Epithelial cell of proximal tubule (primary cell): ENCODE measurements at regions not wholly inside any gene's neighbourhood (a gene's known extent, or its start where the extent isn't known, plus 50 kb on each side); places are given as distances from the start of the nearest gene placed in this dataset.
A peak's percentile ranks its signal among the peaks of the same experiment; 100 is the strongest.

ENCODE experiments used
- DNase-seq: peaks from one replicate; pipeline ENCODE4 v3.0.0-alpha.2; 2011; ENCODE audit warnings: low read depth
- H3K4me3 ChIP-seq: 2 replicates; pipeline ENCODE4 v1.5.1; 2011; ENCODE audit warnings: low read depth, mild to moderate bottlenecking, low read length
- TF ChIP-seq, protein P1 (sequence below): conservative IDR thresholded peaks from 2 replicates; pipeline ENCODE4 v1.5.1; 2012; ENCODE audit warnings: low read depth, mild to moderate bottlenecking, low read length

- peak; percentile 92 for DNase-seq
- TF ChIP-seq, protein P1, sequence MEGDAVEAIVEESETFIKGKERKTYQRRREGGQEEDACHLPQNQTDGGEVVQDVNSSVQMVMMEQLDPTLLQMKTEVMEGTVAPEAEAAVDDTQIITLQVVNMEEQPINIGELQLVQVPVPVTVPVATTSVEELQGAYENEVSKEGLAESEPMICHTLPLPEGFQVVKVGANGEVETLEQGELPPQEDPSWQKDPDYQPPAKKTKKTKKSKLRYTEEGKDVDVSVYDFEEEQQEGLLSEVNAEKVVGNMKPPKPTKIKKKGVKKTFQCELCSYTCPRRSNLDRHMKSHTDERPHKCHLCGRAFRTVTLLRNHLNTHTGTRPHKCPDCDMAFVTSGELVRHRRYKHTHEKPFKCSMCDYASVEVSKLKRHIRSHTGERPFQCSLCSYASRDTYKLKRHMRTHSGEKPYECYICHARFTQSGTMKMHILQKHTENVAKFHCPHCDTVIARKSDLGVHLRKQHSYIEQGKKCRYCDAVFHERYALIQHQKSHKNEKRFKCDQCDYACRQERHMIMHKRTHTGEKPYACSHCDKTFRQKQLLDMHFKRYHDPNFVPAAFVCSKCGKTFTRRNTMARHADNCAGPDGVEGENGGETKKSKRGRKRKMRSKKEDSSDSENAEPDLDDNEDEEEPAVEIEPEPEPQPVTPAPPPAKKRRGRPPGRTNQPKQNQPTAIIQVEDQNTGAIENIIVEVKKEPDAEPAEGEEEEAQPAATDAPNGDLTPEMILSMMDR, result peak; percentile 17
- H3K4me3 ChIP-seq, result no peak overlapping the region
Observed at GRCh38 chr4:128386761-128387599, 99.4 kb upstream of the PGRMC2 start.

DNA sequence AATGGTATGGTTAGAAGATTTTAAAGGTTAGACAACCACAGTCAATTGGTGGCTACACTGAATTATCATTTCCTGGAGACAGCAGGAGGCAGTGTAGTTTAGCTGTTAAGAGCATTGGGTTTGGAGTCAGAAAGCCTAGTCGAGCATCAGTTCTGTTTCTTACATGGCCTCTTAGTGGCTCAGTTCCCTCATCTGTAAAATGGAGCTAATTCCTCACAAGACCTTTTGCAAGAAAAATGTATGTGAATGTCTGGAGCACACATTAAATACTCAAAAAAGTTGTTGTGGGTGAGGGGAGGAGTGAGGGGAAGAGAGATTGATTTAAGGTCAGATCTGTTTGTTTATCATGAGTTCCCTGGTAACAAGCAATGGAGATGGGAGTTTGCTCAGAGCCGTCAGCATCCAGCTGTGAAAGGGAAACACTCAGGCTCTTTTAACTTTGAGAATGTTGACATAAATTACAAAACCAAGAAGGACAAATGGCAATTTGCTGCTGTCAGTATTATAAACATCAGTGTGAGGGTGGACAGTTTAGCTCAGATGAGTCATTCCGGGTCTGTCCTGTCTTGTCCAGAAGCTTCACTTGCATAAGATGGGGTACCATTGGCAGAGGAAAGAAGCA lies 98.2 kb upstream of the PGRMC2 start:
- TF ChIP-seq, protein P1, result peak; percentile 48
- no peak for DNase-seq
- no peak overlapping the region for H3K4me3 ChIP-seq

DNA sequence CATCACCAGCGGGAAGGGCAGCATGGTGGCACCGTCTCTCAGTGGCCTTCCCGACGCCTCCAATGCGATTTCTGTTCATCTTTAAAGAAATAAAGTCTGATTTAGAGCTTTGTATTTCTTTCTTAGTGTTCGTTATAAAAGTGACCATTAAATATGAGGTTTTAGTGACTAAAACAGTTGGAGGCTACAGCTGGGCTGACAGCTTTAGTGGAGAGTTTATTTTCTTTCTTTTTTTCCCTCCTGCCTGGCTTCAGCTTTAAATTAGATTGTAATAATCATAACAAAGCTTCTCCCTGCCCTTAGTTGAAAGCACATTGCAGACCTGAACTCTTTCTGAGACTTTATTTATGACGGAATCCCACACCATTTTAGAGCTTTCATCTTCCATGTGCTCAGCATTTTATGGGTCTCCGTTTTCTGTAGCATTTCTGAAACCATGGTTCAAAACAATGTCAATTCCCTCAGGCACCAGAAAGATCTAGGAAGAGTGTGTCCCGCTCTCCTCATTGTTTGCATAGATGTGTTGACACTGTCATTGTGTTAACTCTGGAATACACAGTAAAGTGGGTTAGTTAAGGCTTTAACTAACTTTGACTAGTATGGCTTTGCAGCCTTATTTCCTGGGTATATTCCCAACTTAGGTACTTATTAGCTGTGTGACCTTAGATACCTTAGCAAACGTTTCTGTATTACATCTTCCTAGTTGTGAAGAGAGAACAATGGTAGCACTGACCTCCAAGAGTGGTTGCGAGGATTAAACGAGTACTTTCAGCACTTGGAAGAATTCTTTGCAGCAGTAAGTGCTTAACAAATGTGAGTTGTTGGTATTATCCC lies 97.4 kb upstream of the PGRMC2 start:
- TF ChIP-seq, protein P1, result no peak
- H3K4me3 ChIP-seq, result no peak overlapping the region
- no peak for DNase-seq

GRCh38 chr4:128384091-128384520 lies 96.5 kb upstream of the PGRMC2 start:
- H3K4me3 ChIP-seq, result no peak overlapping the region
- TF ChIP-seq, protein P1, result no peak
- DNase-seq, result no peak

DNA sequence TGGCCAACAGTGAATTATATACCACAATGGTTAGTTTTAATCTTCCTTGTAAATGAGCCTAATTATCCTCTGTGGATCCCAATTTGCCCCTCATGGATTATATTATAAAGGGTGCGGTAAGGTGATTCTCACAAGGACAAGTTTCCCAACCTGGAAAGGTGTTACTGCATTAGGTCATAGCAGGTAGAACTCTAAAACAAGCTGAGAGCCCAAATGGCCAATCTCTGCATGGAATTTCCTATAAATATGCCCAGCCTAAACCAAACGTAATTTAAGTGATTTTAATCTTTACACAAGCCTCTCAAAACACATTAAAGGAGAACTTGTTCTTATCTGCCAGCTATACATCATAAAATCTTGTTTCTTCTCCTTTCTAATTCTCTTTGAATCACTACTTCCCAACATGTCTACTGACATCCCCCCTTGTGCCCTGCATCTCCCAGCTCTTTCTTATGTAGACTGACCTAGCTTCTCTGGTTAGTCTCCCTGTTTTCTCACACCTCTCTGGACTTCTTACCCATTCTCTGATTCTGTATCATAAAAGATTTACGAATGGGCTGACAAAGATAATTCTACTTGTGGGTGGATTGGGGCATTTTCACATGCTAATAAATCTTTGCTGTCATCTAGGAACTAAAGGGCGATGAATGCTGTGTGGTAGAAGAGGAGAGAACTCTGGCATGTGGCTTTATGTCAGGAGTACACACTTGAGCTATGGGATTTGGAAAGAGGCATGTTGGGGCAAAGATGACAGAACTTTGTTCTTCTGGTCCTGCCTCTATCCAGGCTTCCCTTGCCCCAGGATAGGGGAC lies 94.3 kb upstream of the PGRMC2 start:
- H3K4me3 ChIP-seq, result no peak overlapping the region
- TF ChIP-seq, protein P1, result no peak
- no peak for DNase-seq

- no peak for DNase-seq
- no peak overlapping the region for H3K4me3 ChIP-seq
- TF ChIP-seq, protein P1, result no peak
Observed at GRCh38 chr4:128380306-128380705, 92.7 kb upstream of the PGRMC2 start.
